Stimulated activated CD8-positive, alpha-beta memory T cell treated with anti-CD3 and anti-CD28 coated beads, Interleukin-15, amount 100 ng/mL, for 4 hours (primary cell): ENCODE measurements at regions not wholly inside any gene's neighbourhood (a gene's known extent, or its start where the extent isn't known, plus 50 kb on each side); places are given as distances from the start of the nearest gene placed in this dataset.

Experiments used
- DNase-seq, 2 donors: peaks; one replicate each; pipeline ENCODE4 v3.0.0-alpha.2; 2020; ENCODE audit warnings: low read depth in 2 of 2

GRCh38 chr7:16978358-16979244, 96.8 kb upstream of the AGR3 start:
- DNase-seq: no peak

GRCh38 chr7:16980539-16980938, 98.8 kb upstream of the AGR3 start:
- no peak for DNase-seq

GRCh38 chr7:16982640-16983350, 101.0 kb upstream of the AGR3 start:
- no peak for DNase-seq

- DNase-seq: no peak
Observed at GRCh38 chr7:16984375-16984774, 102.6 kb upstream of the AGR3 start.

GRCh38 chr7:16985621-16986020, 103.8 kb upstream of the AGR3 start:
- DNase-seq: no peak

- no peak for DNase-seq
Observed at GRCh38 chr7:16986755-16987154, 105.0 kb upstream of the AGR3 start.

- no peak for DNase-seq
Observed at GRCh38 chr7:16989811-16990413, 108.1 kb upstream of the AGR3 start.

- no peak for DNase-seq
Observed at GRCh38 chr7:16991551-16991950, 109.8 kb upstream of the AGR3 start.

GRCh38 chr7:16993543-16993942, 111.8 kb upstream of the AGR3 start:
- DNase-seq: no peak

- DNase-seq: no peak
Observed at GRCh38 chr7:16998481-16999051, 116.8 kb upstream of the AGR3 start.

- no peak for DNase-seq
Observed at GRCh38 chr7:16999541-17000267, 117.9 kb upstream of the AGR3 start.

GRCh38 chr7:17005271-17005670, 123.5 kb upstream of the AGR3 start:
- no peak for DNase-seq

GRCh38 chr7:17007841-17008240, 126.1 kb upstream of the AGR3 start:
- no peak for DNase-seq

- no peak for DNase-seq
Observed at GRCh38 chr7:17009007-17009719, 127.4 kb upstream of the AGR3 start.

GRCh38 chr7:17009933-17010332, 128.2 kb upstream of the AGR3 start:
- no peak for DNase-seq

- DNase-seq: no peak
Observed at GRCh38 chr7:17010637-17011300, 129.0 kb upstream of the AGR3 start.

- DNase-seq: no peak
Observed at GRCh38 chr7:17013204-17013603, 131.4 kb upstream of the AGR3 start.

- no peak for DNase-seq
Observed at GRCh38 chr7:17014686-17015085, 132.9 kb upstream of the AGR3 start.

GRCh38 chr7:17015598-17016031, 133.8 kb upstream of the AGR3 start:
- DNase-seq: no peak

- no peak for DNase-seq
Observed at GRCh38 chr7:17016402-17017010, 134.7 kb upstream of the AGR3 start.
